ENCODE measurements at regions not wholly inside any gene's neighbourhood (a gene's known extent, or its start where the extent isn't known, plus 50 kb on each side); places are given as distances from the start of the nearest gene placed in this dataset.

- intact Hi-C loops (cut with DNase I) = no loop called here
- Histone ChIP-seq H3K9me3 (replicated peaks in 1 of 3) (no peaks in the 10 kb centered on the region), H3K4me1 (replicated peaks in 1 of 2) (no peaks in the 10 kb centered on the region), H3K4me3 (no peak overlapping the region), H3K27ac (no peak overlapping the region), H3K36me3 (replicated peaks in 1 of 2) (no peaks in the 10 kb centered on the region), H3K27me3 (no peaks in the 10 kb centered on the region)
- 56 to 73% (median 58%) methylated on average over 3 of the region's 3 CpGs for WGBS, 4 donors
- TF ChIP-seq POLR2A (IDR thresholded peaks at IDR 0.05) (no peak), CTCF (IDR thresholded peaks at IDR 0.05) (no peak)
- DNase-seq = no peak
Measured at GRCh38 chr17:33972763-33973162, 282.3 kb upstream of the CCL2 start.

- WGBS, 4 donors = 62 to 79% (median 65%) methylated on average over 4 to 5 of the region's 5 CpGs
- no peak for DNase-seq
Measured at GRCh38 chr17:33973491-33973890, 281.6 kb upstream of the CCL2 start.

GRCh38 chr17:33974276-33974675, 280.8 kb upstream of the CCL2 start:
- no peak for TF ChIP-seq CTCF (IDR thresholded peaks at IDR 0.05)
- TF ChIP-seq POLR2A (IDR thresholded peaks at IDR 0.05) = no peak
- 70 to 83% (median 78%) methylated on average over 3 of the region's 3 CpGs for WGBS, 4 donors
- intact Hi-C loops (cut with DNase I) = no loop called here
- Histone ChIP-seq H3K4me1 (replicated peaks in 1 of 2) (no peaks in the 10 kb centered on the region), H3K36me3 (replicated peaks in 1 of 2) (no peaks in the 10 kb centered on the region), H3K27me3 (no peaks in the 10 kb centered on the region), H3K4me3 (no peak overlapping the region), H3K27ac (no peak overlapping the region), H3K9me3 (replicated peaks in 1 of 3) (no peaks in the 10 kb centered on the region)
- DNase-seq = no peak

More at GRCh38 chr17:33973491-33973890, 281.6 kb upstream of the CCL2 start:
- intact Hi-C loops (cut with DNase I) = no loop called here
- Histone ChIP-seq H3K36me3 (replicated peaks in 1 of 2) (no peaks in the 10 kb centered on the region), H3K27me3 (no peaks in the 10 kb centered on the region), H3K4me3 (no peak overlapping the region), H3K4me1 (replicated peaks in 1 of 2) (no peaks in the 10 kb centered on the region), H3K9me3 (replicated peaks in 1 of 3) (no peaks in the 10 kb centered on the region), H3K27ac (no peak overlapping the region)
- no peak for TF ChIP-seq POLR2A (IDR thresholded peaks at IDR 0.05)
- TF ChIP-seq CTCF (IDR thresholded peaks at IDR 0.05) = no peak

- H3K9me3 ChIP-seq (replicated peaks in 1 of 3) = no peaks in the 10 kb centered on the region
- H3K27me3 ChIP-seq = no peaks in the 10 kb centered on the region
- no peak overlapping the region for H3K27ac ChIP-seq
- DNase-seq = no peak
- H3K36me3 ChIP-seq (replicated peaks in 1 of 2) = no peaks in the 10 kb centered on the region
- no peak overlapping the region for H3K4me3 ChIP-seq
- H3K4me1 ChIP-seq (replicated peaks in 1 of 2) = no peaks in the 10 kb centered on the region
- intact Hi-C loops (cut with DNase I) = no loop called here
- TF ChIP-seq POLR2A (IDR thresholded peaks at IDR 0.05) (no peak), CTCF (IDR thresholded peaks at IDR 0.05) (no peak)
- 52 to 57% (median 55%) methylated on average over 8 of the region's 8 CpGs for WGBS, 4 donors
Measured at GRCh38 chr17:33976831-33977230, 278.3 kb upstream of the CCL2 start.
